Mammary epithelial cell (primary cell): ENCODE measurements at regions not wholly inside any gene's neighbourhood (a gene's known extent, or its start where the extent isn't known, plus 50 kb on each side); places are given as distances from the start of the nearest gene placed in this dataset.

ENCODE experiments used
- EZH2 ChIP-seq: IDR thresholded peaks from 2 replicates; pipeline ENCODE4 v1.6.1; 2012; ENCODE audit warnings: low read length, inconsistent platforms, borderline replicate concordance
- TF ChIP-seq, protein P1 (sequence below), 2 donors: IDR thresholded peaks in 1 of 2; conservative IDR thresholded peaks in 1 of 2; 2 replicates each; pipeline ENCODE4 v1.5.1; 2011 to 2012; ENCODE audit warnings: inconsistent platforms in 2 of 2, low read length in 2 of 2, mild to moderate bottlenecking in 2 of 2, control low read depth in 1 of 2, low read depth in 1 of 2; ENCODE audit not compliant: insufficient read depth in 1 of 2; ENCODE audit errors: extremely low read depth in 1 of 2

DNA sequence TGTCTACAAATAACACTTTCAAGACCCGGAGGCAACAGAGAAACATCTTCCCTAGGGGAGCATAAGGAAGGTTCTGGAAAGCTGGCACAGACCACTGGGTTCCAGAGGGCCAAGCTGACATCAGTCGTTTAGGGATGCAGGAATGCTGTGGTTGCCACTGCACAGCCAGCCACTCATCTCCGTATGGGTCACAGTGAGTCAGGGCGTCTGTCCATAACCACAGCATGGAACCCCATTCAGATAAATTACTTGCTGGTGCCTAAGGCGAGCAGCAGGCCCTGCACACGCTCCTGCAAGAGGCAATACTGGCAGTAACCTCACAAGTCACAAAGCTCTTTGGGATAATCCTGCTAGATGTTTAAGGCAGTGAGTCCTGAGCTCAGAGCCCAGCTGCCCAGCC lies 140.9 kb upstream of the UBL3 start:
- TF ChIP-seq, protein P1, sequence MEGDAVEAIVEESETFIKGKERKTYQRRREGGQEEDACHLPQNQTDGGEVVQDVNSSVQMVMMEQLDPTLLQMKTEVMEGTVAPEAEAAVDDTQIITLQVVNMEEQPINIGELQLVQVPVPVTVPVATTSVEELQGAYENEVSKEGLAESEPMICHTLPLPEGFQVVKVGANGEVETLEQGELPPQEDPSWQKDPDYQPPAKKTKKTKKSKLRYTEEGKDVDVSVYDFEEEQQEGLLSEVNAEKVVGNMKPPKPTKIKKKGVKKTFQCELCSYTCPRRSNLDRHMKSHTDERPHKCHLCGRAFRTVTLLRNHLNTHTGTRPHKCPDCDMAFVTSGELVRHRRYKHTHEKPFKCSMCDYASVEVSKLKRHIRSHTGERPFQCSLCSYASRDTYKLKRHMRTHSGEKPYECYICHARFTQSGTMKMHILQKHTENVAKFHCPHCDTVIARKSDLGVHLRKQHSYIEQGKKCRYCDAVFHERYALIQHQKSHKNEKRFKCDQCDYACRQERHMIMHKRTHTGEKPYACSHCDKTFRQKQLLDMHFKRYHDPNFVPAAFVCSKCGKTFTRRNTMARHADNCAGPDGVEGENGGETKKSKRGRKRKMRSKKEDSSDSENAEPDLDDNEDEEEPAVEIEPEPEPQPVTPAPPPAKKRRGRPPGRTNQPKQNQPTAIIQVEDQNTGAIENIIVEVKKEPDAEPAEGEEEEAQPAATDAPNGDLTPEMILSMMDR (conservative IDR thresholded peaks at IDR 0.05 in 1 of 2, IDR thresholded peaks at IDR 0.05 in 1 of 2; ENCODE audit: extremely low read depth in 1 of 2, insufficient read depth in 1 of 2, low read depth in 1 of 2, low read length in 2 of 2): no peak
- no peak for TF ChIP-seq EZH2
